ENCODE measurements at regions not wholly inside any gene's neighbourhood (a gene's known extent, or its start where the extent isn't known, plus 50 kb on each side); places are given as distances from the start of the nearest gene placed in this dataset.

DNA sequence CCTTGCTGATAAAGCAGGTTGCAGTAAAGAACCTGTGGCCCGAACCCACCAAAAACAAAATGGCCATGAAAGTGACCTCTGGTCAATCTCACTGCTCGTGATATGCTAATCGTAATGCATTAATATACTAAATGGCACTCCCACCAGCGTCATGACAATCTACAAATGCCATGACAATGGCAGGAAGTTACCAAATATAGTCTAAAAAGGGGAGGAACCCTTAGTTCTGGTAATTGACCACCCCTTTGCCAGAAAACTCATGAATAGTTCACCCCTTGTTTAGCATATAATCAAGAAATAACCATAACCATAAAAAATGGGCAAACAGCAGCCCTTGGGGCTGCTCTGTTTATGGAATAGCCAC, 1139.4 kb upstream of the LRRN3 start:
- no peak for TF ChIP-seq CTCF (IDR thresholded peaks at IDR 0.05)
- no peak for TF ChIP-seq POLR2A (IDR thresholded peaks at IDR 0.05)

All from uterus (tissue), 2 donors.